GM18519 (cell line): ENCODE measurements at regions not wholly inside any gene's neighbourhood (a gene's known extent, or its start where the extent isn't known, plus 50 kb on each side); places are given as distances from the start of the nearest gene placed in this dataset.

Experiments used
- ATAC-seq: cut with Tn5 transposase; IDR thresholded peaks from one replicate; pipeline ENCODE4 v1.9.1; 2021; ENCODE audit warnings: mild to moderate bottlenecking, moderate library complexity; ENCODE audit not compliant: unreplicated experiment, low FRiP score

- no peak for ATAC-seq
These were observed 145.4 kb upstream of the IER5L start for GRCh38 chr9:129323376-129323998.

- no peak for ATAC-seq
These were observed 144.7 kb upstream of the IER5L start for GRCh38 chr9:129322641-129323375.

- ATAC-seq: no peak
These were observed 144.1 kb upstream of the IER5L start for GRCh38 chr9:129322022-129322621.

GRCh38 chr9:129321286-129322021 is 143.4 kb upstream of the IER5L start:
- no peak for ATAC-seq

GRCh38 chr9:129320575-129321285 is 142.7 kb upstream of the IER5L start:
- no peak for ATAC-seq

GRCh38 chr9:129319938-129320481 is 141.9 kb upstream of the IER5L start:
- no peak for ATAC-seq

GRCh38 chr9:129319076-129319937 is 141.2 kb upstream of the IER5L start:
- no peak for ATAC-seq

- ATAC-seq: no peak
These were observed 140.3 kb upstream of the IER5L start for GRCh38 chr9:129318121-129319075.

- ATAC-seq: no peak
These were observed 139.3 kb upstream of the IER5L start for GRCh38 chr9:129317179-129318011.

- no peak for ATAC-seq
These were observed 138.4 kb upstream of the IER5L start for GRCh38 chr9:129316281-129317030.

- no peak for ATAC-seq
These were observed 135.4 kb upstream of the IER5L start for GRCh38 chr9:129313331-129313955.

- no peak for ATAC-seq
These were observed 134.4 kb upstream of the IER5L start for GRCh38 chr9:129312251-129313122.

GRCh38 chr9:129311643-129312042 is 133.6 kb upstream of the IER5L start:
- no peak for ATAC-seq

GRCh38 chr9:129310666-129311350 is 132.7 kb upstream of the IER5L start:
- no peak for ATAC-seq

GRCh38 chr9:129309906-129310305 is 131.8 kb upstream of the IER5L start:
- ATAC-seq: no peak
